Stimulated activated CD4-positive, alpha-beta T cell treated with anti-CD3 and anti-CD28 coated beads, Interleukin-4, amount 100 ng/mL, for 4 hours (primary cell): ENCODE measurements at regions not wholly inside any gene's neighbourhood (a gene's known extent, or its start where the extent isn't known, plus 50 kb on each side); places are given as distances from the start of the nearest gene placed in this dataset.
"Not testable (repeated sequence)": the region's sequence is repeated elsewhere in the genome, so short reads cannot be mapped to it uniquely, and the experiment has no call there.

ENCODE experiments used
- DNase-seq, 2 experiments: peaks; one replicate each; pipeline ENCODE4 v3.0.0-alpha.2; 2020

- DNase-seq: no peak
These were observed 58.6 kb upstream of the CNTNAP2 start for GRCh38 chr7:146057958-146058357.

DNA sequence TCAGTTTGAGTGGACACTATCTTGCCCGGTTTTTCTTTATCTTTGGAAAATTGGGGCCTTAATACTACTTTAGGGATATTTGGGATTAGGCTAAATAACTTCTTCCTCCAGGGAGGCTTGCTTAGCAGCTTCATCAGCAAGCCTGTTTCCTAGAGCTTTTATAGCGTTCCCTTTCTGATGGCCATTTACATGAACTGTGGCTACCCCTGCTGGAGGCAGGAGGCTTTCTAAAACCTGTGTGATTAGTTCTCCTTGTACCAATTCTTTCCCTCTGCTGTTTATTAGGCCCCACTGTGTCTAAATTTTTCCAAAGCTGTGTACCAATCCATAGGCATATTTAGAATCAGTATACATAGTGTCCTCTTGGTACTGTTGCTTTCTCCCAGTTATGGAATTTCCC is 61.7 kb upstream of the CNTNAP2 start:
- DNase-seq: no peak

DNA sequence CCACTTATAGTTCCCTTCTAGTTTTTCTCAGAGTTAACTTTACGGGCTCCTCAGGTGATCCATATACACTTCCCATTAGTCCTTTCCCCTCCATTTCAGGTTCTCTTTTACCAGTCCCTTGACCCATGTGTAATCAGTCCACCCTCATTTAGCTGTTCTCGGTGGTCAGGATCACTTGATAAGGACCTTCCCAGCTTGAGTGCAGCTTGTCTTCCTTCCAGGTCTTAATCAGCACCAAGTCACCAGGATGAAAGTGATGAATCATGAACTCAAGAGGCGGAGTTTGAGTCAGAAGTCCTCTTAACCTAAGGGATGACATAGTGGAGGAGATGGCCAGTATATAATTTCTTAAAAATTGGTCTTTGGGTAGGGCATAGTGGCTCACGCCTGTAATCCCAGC is 63.1 kb upstream of the CNTNAP2 start:
- no peak for DNase-seq

GRCh38 chr7:146043310-146043709 is 73.3 kb upstream of the CNTNAP2 start:
- DNase-seq: not testable (repeated sequence)

DNA sequence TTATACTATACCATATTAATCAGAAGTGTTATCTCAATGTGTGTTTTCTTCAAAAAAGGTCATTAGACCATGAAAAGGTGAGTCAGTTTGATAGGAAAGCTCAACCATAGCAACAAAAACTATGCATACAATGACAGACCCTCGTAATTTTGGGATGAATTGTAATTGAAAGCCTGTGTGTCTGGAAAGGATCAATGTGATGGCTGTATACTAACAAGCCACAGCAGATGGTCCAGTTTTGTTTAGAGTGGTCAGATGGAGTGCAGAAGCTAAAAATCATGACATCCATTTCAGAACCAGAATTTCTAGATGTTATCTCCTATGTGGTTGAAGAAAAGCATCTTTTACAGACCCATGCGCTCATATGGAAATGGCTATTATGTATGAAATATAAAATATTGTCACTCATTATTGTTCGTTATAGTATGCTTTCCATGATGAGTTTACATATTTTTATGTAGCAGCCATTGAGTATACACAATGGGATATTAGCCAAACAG is 88.3 kb upstream of the CNTNAP2 start:
- no peak for DNase-seq

DNA sequence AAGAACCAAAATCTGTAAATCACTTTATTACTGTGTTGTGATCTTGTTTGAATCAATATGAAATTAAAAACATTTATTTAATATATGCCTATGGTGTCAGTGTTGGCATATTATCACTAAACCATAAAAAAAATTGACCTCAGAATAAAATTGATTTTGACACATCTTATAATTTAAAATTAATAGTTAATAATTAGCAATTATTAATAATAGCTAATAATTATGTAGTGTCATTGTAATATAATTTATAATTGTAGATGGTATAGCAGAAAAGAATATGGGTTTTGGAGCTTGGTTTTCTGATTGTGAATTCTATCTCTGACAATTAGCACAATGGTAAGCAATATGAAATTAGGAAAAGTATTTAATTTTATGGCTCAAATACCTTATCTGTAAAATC is 89.4 kb upstream of the CNTNAP2 start:
- no peak for DNase-seq

DNA sequence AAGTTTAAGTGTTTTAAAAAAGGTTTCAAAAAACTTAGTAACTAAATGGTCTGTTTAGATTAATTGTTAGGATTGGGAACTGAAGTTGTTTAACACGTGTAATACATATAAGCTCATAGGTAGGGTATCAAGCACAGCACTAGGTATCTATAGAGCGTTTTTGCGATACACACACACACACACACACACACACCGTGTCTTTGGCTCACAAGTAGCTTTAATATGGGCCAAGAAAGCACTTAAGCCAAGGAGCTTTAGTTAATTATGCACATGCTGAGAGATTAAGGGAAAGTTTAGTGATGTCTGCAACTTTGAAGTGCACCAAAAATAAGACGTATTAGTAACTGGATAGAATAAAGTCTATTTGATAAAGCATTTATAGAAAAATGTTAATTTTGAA is 93.8 kb upstream of the CNTNAP2 start:
- no peak for DNase-seq

DNA sequence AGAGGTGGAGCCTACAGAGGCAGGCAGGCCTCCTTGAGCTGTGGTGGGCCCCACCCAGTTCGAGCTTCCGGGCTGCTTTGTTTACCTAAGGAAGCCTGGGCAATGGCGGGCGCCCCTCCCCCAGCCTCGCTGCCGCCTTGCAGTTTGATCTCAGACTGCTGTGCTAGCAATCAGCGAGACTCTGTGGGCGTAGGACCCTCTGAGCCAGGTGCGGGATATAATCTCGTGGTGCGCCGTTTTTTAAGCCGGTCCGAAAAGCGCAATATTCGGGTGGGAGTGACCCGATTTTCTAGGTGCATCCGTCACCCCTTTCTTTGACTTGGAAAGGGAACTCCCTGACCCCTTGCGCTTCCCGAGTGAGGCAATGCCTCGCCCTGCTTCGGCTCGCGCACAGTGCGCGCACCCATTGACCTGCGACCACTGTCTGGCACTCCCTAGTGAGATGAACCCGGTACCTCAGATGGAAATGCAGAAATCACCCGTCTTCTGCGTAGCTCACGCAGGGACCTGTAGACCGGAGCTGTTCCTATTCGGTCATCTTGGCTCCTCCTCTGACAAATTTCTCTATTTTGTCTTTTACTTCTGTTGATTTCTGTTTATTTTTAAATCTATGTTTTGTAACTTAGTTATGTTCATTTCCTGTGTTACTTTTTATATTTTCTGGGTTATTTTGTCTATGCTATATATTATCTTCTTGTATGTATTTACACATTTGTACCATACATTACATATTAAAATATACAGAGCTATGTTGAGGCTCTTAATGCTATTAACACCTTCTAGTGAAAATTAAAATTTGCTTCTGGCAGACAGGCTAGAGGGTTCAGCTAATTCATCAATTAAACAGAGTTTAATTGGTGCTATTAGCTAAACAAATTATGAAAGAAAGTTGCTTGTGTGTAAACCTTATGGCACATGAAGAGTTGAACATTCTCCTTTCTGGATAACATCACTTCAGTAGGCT is 97.3 kb upstream of the CNTNAP2 start:
- not testable (repeated sequence) for DNase-seq

DNA sequence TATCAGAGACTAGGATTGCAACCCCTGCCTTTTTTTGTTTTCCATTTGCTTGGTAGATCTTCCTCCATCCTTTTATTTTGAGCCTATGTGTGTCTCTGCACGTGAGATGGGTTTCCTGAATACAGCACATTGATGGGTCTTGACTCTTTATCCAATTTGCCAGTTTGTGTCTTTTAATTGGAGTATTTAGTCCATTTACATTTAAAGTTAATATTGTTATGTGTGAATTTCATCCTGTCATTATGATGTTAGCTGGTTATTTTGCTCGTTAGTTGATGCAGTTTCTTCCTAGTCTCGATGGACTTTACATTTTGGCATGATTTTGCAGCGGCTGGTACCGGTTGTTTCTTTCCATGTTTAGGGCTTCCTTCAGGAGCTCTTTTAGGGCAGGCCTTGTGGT is 99.2 kb upstream of the CNTNAP2 start:
- not testable (repeated sequence) for DNase-seq

- not testable (repeated sequence) for DNase-seq
These were observed 102.4 kb upstream of the CNTNAP2 start for GRCh38 chr7:146014154-146014553.

- no peak for DNase-seq
These were observed 108.3 kb upstream of the CNTNAP2 start for GRCh38 chr7:146008293-146008692.

GRCh38 chr7:146004805-146005204 is 111.8 kb upstream of the CNTNAP2 start:
- no peak for DNase-seq

GRCh38 chr7:146002431-146003078 is 114.0 kb upstream of the CNTNAP2 start:
- no peak for DNase-seq

DNA sequence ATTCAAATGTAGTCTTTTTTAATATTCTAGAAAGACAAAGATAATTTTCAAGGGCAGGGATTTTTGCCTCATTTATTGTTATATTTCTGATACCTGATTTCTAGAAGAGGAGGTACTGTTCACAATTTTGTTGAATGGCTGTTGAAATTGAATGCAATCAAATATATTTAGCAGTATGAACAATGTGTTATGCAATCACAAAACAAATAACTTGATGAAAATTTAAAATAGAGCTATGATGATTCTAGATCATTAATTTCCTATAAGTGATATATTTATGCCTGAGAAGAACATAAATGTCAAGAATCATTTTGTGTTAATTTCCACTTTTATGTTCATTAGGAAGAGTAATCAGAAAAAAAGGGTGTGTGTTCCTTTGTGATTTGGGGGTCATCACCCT is 114.6 kb upstream of the CNTNAP2 start:
- DNase-seq: no peak

- no peak for DNase-seq
These were observed 115.7 kb upstream of the CNTNAP2 start for GRCh38 chr7:146000882-146001281.

GRCh38 chr7:145989469-145989868 is 127.1 kb upstream of the CNTNAP2 start:
- no peak for DNase-seq

DNA sequence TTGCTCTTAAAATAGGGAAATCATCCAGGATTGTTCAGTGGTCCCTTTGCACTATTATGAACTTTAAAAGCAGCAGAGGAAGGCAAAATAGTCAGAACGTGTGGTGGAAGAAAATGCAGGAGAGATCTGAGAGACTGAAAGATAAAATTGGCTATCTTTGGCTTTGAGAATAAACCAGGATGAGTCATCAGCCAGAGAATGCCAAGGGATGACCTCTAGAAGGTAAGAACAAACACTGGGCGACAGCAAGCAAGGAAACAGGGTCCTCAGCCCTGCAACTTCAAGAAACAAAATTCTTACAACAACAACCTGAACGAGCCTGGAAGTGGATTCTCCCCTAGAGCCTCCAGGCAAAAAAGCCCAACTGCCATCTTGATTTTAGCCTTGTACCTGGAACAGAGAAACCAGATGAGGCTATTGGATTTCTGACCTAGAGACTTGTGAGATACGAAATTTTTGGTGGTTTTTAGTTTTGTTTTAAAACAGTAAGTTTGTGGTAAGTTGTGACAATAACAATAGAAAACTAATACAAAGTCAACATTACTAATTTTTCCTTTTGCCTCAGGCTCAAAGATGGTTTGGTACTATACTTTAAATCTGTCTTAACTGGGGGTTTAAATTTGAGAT is 130.2 kb upstream of the CNTNAP2 start:
- DNase-seq: no peak

DNA sequence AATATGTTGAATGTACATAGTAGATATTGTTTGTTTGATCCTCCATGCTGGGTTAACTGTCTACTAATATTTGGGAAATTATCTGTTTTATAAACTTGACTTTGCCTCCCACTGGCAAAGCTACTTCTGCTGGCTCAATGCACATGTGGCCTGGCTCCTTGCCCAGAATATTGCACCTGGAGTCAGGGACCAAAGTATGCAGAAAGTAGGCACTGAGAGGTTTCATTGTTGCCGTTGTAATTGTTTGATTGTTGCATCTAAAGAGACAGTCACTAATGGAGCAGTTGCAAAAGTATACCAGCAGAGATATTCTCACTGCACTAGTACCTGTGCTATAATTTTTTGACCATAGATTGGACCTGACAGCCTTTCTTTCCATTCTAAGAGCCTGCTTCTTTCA is 137.8 kb upstream of the CNTNAP2 start:
- DNase-seq: no peak

DNA sequence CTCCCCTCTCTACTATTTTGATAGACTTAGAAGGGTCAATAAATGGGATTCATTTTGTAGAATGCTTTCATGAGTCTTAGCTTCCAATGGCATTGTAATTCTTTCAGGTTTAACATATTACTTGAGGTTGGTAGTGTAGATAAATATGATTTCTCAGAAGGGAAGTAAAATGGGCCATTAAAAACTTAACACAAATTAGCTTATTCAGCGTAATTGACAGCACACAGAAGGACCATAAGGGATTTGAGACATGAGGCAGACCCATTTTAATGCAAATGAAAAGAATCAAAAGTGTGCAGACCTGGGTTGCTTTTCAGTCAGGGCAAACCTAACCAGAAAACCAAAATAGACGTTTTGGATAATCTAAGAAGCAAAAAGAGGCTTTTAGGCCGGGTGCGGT is 156.6 kb upstream of the CNTNAP2 start:
- DNase-seq: no peak

DNA sequence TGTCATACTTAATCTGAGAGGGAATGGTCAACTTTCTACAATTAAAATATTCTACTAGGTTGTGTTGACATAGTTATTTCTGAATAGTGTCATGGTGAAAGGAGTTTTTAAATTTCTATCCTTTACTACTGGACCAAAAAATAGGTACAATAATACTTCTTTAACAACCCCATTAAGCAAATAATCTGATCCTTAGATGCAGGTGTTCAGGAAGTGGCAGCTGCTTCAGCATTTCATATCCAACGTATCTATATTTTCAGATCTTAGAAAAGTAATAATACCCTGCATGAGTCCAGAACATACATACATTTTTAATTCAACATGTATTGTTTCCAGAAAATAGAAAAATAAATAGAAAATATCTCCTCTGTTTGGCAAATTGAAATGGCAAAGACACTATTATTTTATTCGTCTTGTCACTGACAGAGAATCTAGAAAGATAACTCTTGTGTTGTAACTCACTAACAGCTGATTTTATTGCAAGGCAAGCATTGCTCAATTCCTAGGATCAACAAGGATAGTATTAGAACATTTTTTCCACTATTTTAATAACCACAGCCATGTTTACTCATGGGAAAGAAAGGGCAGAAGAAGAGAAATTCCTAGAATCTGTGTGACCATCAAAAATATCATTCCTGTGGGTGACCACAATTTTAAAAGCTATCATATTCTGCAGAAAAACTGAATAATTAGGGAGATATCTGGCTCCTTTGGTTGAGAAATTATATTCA is 159.3 kb upstream of the CNTNAP2 start:
- DNase-seq: no peak

- no peak for DNase-seq
These were observed 165.0 kb upstream of the CNTNAP2 start for GRCh38 chr7:145951566-145951965.

GRCh38 chr7:145928937-145929336 is 187.7 kb upstream of the CNTNAP2 start:
- no peak for DNase-seq

DNA sequence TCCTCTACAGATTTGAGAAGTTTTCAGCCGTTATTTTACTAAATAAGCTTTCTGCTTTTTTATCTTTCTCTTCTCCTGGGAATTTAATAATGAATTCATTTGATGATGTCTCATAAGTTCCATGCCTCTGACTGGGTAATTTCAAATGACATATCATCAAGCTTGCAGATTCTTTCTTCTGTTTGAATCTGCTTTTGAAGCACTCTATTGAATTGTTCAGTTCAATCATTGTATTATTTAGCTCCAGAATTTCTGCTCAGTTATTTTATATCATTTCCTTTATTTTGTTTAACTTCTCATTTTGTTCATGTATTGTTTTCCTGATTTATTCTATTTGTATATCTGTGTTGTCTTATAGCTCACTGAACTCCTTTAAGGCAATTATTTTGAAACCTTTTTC is 196.9 kb upstream of the CNTNAP2 start:
- no peak for DNase-seq
